ENCODE measurements at regions not wholly inside any gene's neighbourhood (a gene's known extent, or its start where the extent isn't known, plus 50 kb on each side); places are given as distances from the start of the nearest gene placed in this dataset.

DNA sequence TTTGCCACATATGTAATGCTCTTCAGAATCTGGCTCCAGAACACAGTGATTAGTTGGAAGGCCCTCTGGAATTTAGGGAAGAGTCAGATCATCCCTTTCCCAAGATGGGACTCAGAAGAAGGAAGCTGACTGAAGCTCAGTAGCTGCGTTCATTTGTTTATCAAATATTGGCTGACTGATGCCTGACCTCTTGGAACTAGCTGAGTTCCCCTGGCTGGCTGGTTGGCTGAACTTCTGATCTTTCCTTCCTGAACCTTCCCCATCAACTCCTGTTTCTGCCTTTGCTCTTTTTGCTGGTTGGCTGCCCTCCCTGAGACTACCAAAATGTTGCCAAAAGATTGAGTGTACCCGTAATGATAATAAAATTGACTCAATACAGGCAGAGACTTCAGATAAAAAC lies 866.5 kb upstream of the INTU start:
- TF ChIP-seq CTCF (IDR thresholded peaks at IDR 0.05) (no peak), POLR2A (IDR thresholded peaks at IDR 0.05) (no peak), POLR2AphosphoS5 (IDR thresholded peaks at IDR 0.05) (no peak)
